GM23338 (cell line): ENCODE measurements at regions not wholly inside any gene's neighbourhood (a gene's known extent, or its start where the extent isn't known, plus 50 kb on each side); places are given as distances from the start of the nearest gene placed in this dataset.

Experiments used
- ATAC-seq: fragments of 200-7000 bp; cut with Tn5 transposase; 3 replicates; pipeline ENCODE4 v1.9.1; 2020
- DNase-seq: peaks from one replicate; pipeline ENCODE4 v3.0.0-alpha.2; 2015; ENCODE audit warnings: low spot score
- H2AFZ ChIP-seq: fragments of 200-600 bp; sonication (generic); 2 replicates; pipeline ENCODE4 v1.8.0; 2016; ENCODE audit warnings: antibody characterized with exemption, mild to moderate bottlenecking, moderate library complexity
- H3F3A ChIP-seq: fragments of 200-600 bp; sonication (generic); replicated peaks from 2 replicates; pipeline ENCODE4 v1.8.0; 2017; ENCODE audit warnings: antibody characterized with exemption, mixed run types, low read depth
- H3K27ac ChIP-seq: fragments of 200-600 bp; sonication (generic); 2 replicates; pipeline ENCODE4 v1.6.1; 2016; ENCODE audit warnings: low read depth
- H3K27me3 ChIP-seq: fragments of 200-600 bp; sonication (generic); 2 replicates; pipeline ENCODE4 v1.8.0; 2016; ENCODE audit warnings: mild to moderate bottlenecking, mixed run types, moderate library complexity; ENCODE audit not compliant: insufficient read depth
- H3K36me3 ChIP-seq: fragments of 200-600 bp; sonication (generic); 2 replicates; pipeline ENCODE4 v1.8.0; 2016; ENCODE audit warnings: mild to moderate bottlenecking; ENCODE audit not compliant: insufficient read depth
- H3K4me1 ChIP-seq: fragments of 200-600 bp; sonication (generic); 2 replicates; pipeline ENCODE4 v1.8.0; 2016; ENCODE audit warnings: mild to moderate bottlenecking, moderate library complexity; ENCODE audit not compliant: insufficient read depth
- H3K4me2 ChIP-seq: fragments of 200-600 bp; sonication (generic); 2 replicates; pipeline ENCODE4 v1.7.1; 2017; ENCODE audit warnings: mixed run types
- H3K4me3 ChIP-seq: fragments of 200-600 bp; sonication (generic); 2 replicates; pipeline ENCODE4 v1.6.1; 2016; ENCODE audit warnings: mixed run types
- H3K79me2 ChIP-seq: fragments of 200-600 bp; sonication (generic); replicated peaks from 2 replicates; pipeline ENCODE4 v1.8.0; 2017; ENCODE audit warnings: mild to moderate bottlenecking; ENCODE audit not compliant: insufficient read depth
- H3K9me2 ChIP-seq: fragments of 200-600 bp; sonication (generic); 2 replicates; pipeline ENCODE4 v1.8.0; 2017; ENCODE audit not compliant: insufficient read depth
- H4K20me1 ChIP-seq: fragments of 200-600 bp; sonication (generic); replicated peaks from 2 replicates; pipeline ENCODE4 v1.8.0; 2017; ENCODE audit warnings: mild to moderate bottlenecking; ENCODE audit not compliant: insufficient read depth
- H3K27ac Mint-ChIP-seq: 2 replicates; pipeline ENCODE4 v1.8.0; 2020; ENCODE audit warnings: inconsistent platforms, mild to moderate bottlenecking, moderate library complexity, mixed read lengths
- H3K27me3 Mint-ChIP-seq: 3 replicates; pipeline ENCODE4 v1.8.0; 2022; ENCODE audit warnings: low read depth, mild to moderate bottlenecking, moderate library complexity, mixed read lengths, inconsistent platforms; ENCODE audit not compliant: insufficient read depth, poor library complexity
- H3K36me3 Mint-ChIP-seq: 3 replicates; pipeline ENCODE4 v1.8.0; 2021; ENCODE audit warnings: low read depth, mild to moderate bottlenecking, inconsistent platforms, moderate library complexity, mixed read lengths
- H3K4me1 Mint-ChIP-seq: 3 replicates; pipeline ENCODE4 v1.8.0; 2020; ENCODE audit warnings: mild to moderate bottlenecking, inconsistent platforms, mixed read lengths
- H3K4me3 Mint-ChIP-seq: 3 replicates; pipeline ENCODE4 v1.8.0; 2021; ENCODE audit warnings: moderate library complexity, mild to moderate bottlenecking, inconsistent platforms, mixed read lengths
- H3K9me3 Mint-ChIP-seq: 3 replicates; pipeline ENCODE4 v1.8.0; 2020; ENCODE audit warnings: moderate library complexity, mild to moderate bottlenecking, inconsistent platforms, mixed read lengths
- CREB1 ChIP-seq: fragments of 250-450 bp; sonication (Bioruptor Pico); IDR thresholded peaks from 2 replicates; pipeline ENCODE4 v1.5.0; 2020; ENCODE audit warnings: low read depth, mild to moderate bottlenecking, moderate library complexity
- ETS1 ChIP-seq: IDR thresholded peaks from 2 replicates; pipeline ENCODE4 v1.6.1; 2016; ENCODE audit warnings: antibody characterized with exemption
- EZH2 ChIP-seq: fragments of 200-600 bp; sonication (generic); IDR thresholded peaks from one replicate; pipeline ENCODE4 v1.8.0; 2017; ENCODE audit warnings: antibody characterized with exemption, mild to moderate bottlenecking, low read depth; ENCODE audit not compliant: unreplicated experiment
- EZH2phosphoT487 ChIP-seq: fragments of 200-600 bp; sonication (generic); IDR thresholded peaks from one replicate; pipeline ENCODE4 v1.8.1; 2018; ENCODE audit warnings: antibody characterized with exemption; ENCODE audit not compliant: unreplicated experiment
- JUNB ChIP-seq: IDR thresholded peaks from one replicate; pipeline ENCODE4 v1.6.1; 2016; ENCODE audit warnings: antibody characterized with exemption; ENCODE audit not compliant: unreplicated experiment
- NANOG ChIP-seq: IDR thresholded peaks from 2 replicates; pipeline ENCODE4 v1.6.1; 2016; ENCODE audit warnings: antibody characterized with exemption, borderline replicate concordance
- POLR2AphosphoS5 ChIP-seq: IDR thresholded peaks from 2 replicates; pipeline ENCODE4 v1.6.1; 2016; ENCODE audit warnings: antibody characterized with exemption, low read depth
- REST ChIP-seq: IDR thresholded peaks from one replicate; pipeline ENCODE4 v1.6.1; 2018; ENCODE audit warnings: antibody characterized with exemption; ENCODE audit not compliant: unreplicated experiment
- STAT1 ChIP-seq: IDR thresholded peaks from one replicate; pipeline ENCODE4 v1.6.1; 2016; ENCODE audit warnings: antibody characterized with exemption; ENCODE audit not compliant: unreplicated experiment
- ZNF114 ChIP-seq: fragments of 250-450 bp; sonication (Bioruptor Pico); IDR thresholded peaks from 2 replicates; pipeline ENCODE4 v1.5.0; 2020; ENCODE audit warnings: mild to moderate bottlenecking, moderate library complexity
- ZNF331 ChIP-seq: fragments of 250-450 bp; sonication (Bioruptor Pico); IDR thresholded peaks from 2 replicates; pipeline ENCODE4 v1.5.0; 2020; ENCODE audit warnings: low read depth, mild to moderate bottlenecking, moderate library complexity
- ZNF462 ChIP-seq: fragments of 250-450 bp; sonication (Bioruptor Pico); IDR thresholded peaks from 2 replicates; pipeline ENCODE4 v1.5.0; 2020; ENCODE audit warnings: mild to moderate bottlenecking, moderate library complexity
- TF ChIP-seq, protein P1 (sequence below), 2 experiments: fragments of 200-600 bp in 1 of 2; sonication (generic) in 1 of 2; conservative IDR thresholded peaks; 2 replicates each; pipeline versions ENCODE4 v1.5.1 to v1.6.1; 2016 to 2017; ENCODE audit warnings: antibody characterized with exemption in 2 of 2, low read depth in 2 of 2, mild to moderate bottlenecking in 2 of 2, moderate library complexity in 1 of 2

DNA sequence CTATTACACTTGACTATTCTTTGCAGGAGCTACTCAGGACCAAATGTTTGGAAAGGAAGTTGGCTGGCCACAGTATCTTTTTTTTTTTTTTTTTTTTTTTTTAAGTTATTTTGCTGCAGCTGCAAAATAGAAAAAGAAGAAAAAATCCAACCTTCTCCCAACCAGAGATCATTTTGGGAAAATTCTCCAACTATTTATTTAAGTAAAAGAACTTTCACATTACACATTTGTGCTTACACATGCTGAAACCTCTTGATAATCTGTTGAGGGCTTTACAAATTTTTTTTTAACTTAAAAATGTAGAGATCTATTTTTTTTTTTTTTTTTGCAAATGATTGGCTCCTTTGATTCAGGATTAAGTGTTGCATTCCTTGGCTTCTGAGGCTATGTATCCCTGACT is 148.0 kb downstream of the POLR2M start:
- no peaks in the 10 kb centered on the region for H3K36me3 ChIP-seq
- DNase-seq (no peak), ATAC-seq (no peak)
- Mint-ChIP-seq H3K27me3 (peaks cover 1% of the 10 kb centered on the region), H3K9me3 (no peaks in the 10 kb centered on the region), H3K36me3 (no peaks in the 10 kb centered on the region), H3K4me3 (no peak overlapping the region), H3K4me1 (no peaks in the 10 kb centered on the region), H3K27ac (no peak overlapping the region)
- no peak for TF ChIP-seq STAT1
- TF ChIP-seq ZNF462 = no peak
- TF ChIP-seq ZNF331 (CRISPR knock-in tag) = no peak
- TF ChIP-seq EZH2phosphoT487 = no peak
- no peak for TF ChIP-seq NANOG
- TF ChIP-seq, protein P1, sequence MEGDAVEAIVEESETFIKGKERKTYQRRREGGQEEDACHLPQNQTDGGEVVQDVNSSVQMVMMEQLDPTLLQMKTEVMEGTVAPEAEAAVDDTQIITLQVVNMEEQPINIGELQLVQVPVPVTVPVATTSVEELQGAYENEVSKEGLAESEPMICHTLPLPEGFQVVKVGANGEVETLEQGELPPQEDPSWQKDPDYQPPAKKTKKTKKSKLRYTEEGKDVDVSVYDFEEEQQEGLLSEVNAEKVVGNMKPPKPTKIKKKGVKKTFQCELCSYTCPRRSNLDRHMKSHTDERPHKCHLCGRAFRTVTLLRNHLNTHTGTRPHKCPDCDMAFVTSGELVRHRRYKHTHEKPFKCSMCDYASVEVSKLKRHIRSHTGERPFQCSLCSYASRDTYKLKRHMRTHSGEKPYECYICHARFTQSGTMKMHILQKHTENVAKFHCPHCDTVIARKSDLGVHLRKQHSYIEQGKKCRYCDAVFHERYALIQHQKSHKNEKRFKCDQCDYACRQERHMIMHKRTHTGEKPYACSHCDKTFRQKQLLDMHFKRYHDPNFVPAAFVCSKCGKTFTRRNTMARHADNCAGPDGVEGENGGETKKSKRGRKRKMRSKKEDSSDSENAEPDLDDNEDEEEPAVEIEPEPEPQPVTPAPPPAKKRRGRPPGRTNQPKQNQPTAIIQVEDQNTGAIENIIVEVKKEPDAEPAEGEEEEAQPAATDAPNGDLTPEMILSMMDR (conservative IDR thresholded peaks at IDR 0.05; ENCODE audit: low read depth in 2 of 2) = no peak
- no peak for TF ChIP-seq POLR2AphosphoS5
- no peak for TF ChIP-seq ETS1
- no peak for TF ChIP-seq CREB1 (CRISPR knock-in tag)
- TF ChIP-seq REST = no peak
- no peak for TF ChIP-seq EZH2
- no peak for TF ChIP-seq JUNB
- no peak for TF ChIP-seq ZNF114 (CRISPR knock-in tag)
- H3K27ac ChIP-seq = no peak overlapping the region
- no peaks in the 10 kb centered on the region for H4K20me1 ChIP-seq
- H3K27me3 ChIP-seq = no peaks in the 10 kb centered on the region
- H3K4me1 ChIP-seq = no peaks in the 10 kb centered on the region
- H3K9me2 ChIP-seq = no peaks in the 10 kb centered on the region
- H2AFZ ChIP-seq = no peak overlapping the region
- no peaks in the 10 kb centered on the region for H3F3A ChIP-seq
- no peaks in the 10 kb centered on the region for H3K79me2 ChIP-seq
- H3K4me3 ChIP-seq = no peak overlapping the region
- no peak overlapping the region for H3K4me2 ChIP-seq
